ENCODE measurements at regions not wholly inside any gene's neighbourhood (a gene's known extent, or its start where the extent isn't known, plus 50 kb on each side); places are given as distances from the start of the nearest gene placed in this dataset.

- Histone ChIP-seq H3K4me1 (no peaks in the 10 kb centered on the region), H3K4me3 (no peak overlapping the region), H3K9me3 (no peaks in the 10 kb centered on the region), H3K27me3 (no peaks in the 10 kb centered on the region), H3K27ac (no peak overlapping the region), H3K36me3 (no peaks in the 10 kb centered on the region)
- intact Hi-C loops (cut with DNase I) = no loop called here
- no peak for ATAC-seq
- TF ChIP-seq CTCF (IDR thresholded peaks at IDR 0.05) = no peak
- no peak for DNase-seq
- WGBS, 2 donors = 74 to 78% methylated on average over 5 of the region's 5 CpGs
Observed at GRCh38 chr6:14995208-14995607, 250.7 kb upstream of the JARID2 start.

- H3K4me3 ChIP-seq = no peak overlapping the region
- ATAC-seq (peak in 4 of 8 donors; percentile 54 to 75 (median 62)), DNase-seq (no peak)
- H3K9me3 ChIP-seq = no peaks in the 10 kb centered on the region
- 88 to 91% methylated on average over 12 of the region's 12 CpGs for WGBS, 2 donors
- H3K36me3 ChIP-seq = no peaks in the 10 kb centered on the region
- TF ChIP-seq CTCF (IDR thresholded peaks at IDR 0.05) = no peak
- intact Hi-C loops (cut with DNase I) = no loop called here
- no peak overlapping the region for H3K27ac ChIP-seq
- H3K27me3 ChIP-seq = no peaks in the 10 kb centered on the region
- no peaks in the 10 kb centered on the region for H3K4me1 ChIP-seq
Observed at GRCh38 chr6:14995966-14996602, 249.8 kb upstream of the JARID2 start.

GRCh38 chr6:14996892-14997291 is 249.0 kb upstream of the JARID2 start:
- 60 to 65% methylated on average over 4 of the region's 4 CpGs for WGBS, 2 donors
- no peak overlapping the region for H3K4me3 ChIP-seq
- H3K9me3 ChIP-seq = no peaks in the 10 kb centered on the region
- no peaks in the 10 kb centered on the region for H3K36me3 ChIP-seq
- H3K27me3 ChIP-seq = no peaks in the 10 kb centered on the region
- no peak for DNase-seq
- H3K4me1 ChIP-seq = no peaks in the 10 kb centered on the region
- ATAC-seq = no peak
- intact Hi-C loops (cut with DNase I) = no loop called here
- TF ChIP-seq CTCF (IDR thresholded peaks at IDR 0.05) = no peak
- no peak overlapping the region for H3K27ac ChIP-seq

GRCh38 chr6:14997507-14997906 is 248.4 kb upstream of the JARID2 start:
- Histone ChIP-seq H3K27me3 (no peaks in the 10 kb centered on the region), H3K27ac (no peak overlapping the region), H3K36me3 (no peaks in the 10 kb centered on the region), H3K4me1 (no peaks in the 10 kb centered on the region), H3K4me3 (no peak overlapping the region), H3K9me3 (no peaks in the 10 kb centered on the region)
- TF ChIP-seq CTCF (IDR thresholded peaks at IDR 0.05) = no peak
- intact Hi-C loops (cut with DNase I) = no loop called here
- DNase-seq (no peak), ATAC-seq (no peak)
- WGBS, 2 donors = 82 to 86% methylated on average over 1 of the region's 1 CpG
